RWPE1 (cell line): ENCODE measurements at regions not wholly inside any gene's neighbourhood (a gene's known extent, or its start where the extent isn't known, plus 50 kb on each side); places are given as distances from the start of the nearest gene placed in this dataset.
A peak's percentile ranks its signal among the peaks of the same experiment; 100 is the strongest.

Source experiments
- CTCF ChIA-PET: fragments of 350-600 bp; sonication (Branson Sonifier 250); formaldehyde crosslinking; extraction: SDS; loops from one replicate; lab custom pipeline; 2021; lab: Yijun Ruan, JAX
- POLR2A ChIA-PET: fragments of 400-600 bp; formaldehyde crosslinking; extraction: SDS; loops from one replicate; lab custom pipeline; 2020; ENCODE audit warnings: antibody characterized with exemption; ENCODE audit not compliant: low non-redundant PET; lab: Yijun Ruan, JAX
- DNase-seq: peaks from one replicate; pipeline ENCODE4 v3.0.0; 2012; ENCODE audit warnings: low spot score
- H3K27ac ChIP-seq: fragments of 450-650 bp; 2 replicates; pipeline ENCODE4 v1.5.1; 2017
- TF ChIP-seq, protein P1 (sequence below): fragments of 450-650 bp; conservative IDR thresholded peaks from 2 replicates; pipeline ENCODE4 v1.5.1; 2017; ENCODE audit warnings: low read depth, mild to moderate bottlenecking

GRCh38 chr6:10465629-10466499 is 51.0 kb upstream of the TFAP2A start:
- 0 out of 2 replicates have a peak overlapping the region, but pooled peaks have one; percentile 29 for H3K27ac ChIP-seq
- POLR2A ChIA-PET, result no interaction called here
- CTCF ChIA-PET, result interaction anchor here (0.5 to 1.6 kb wide), 5 partner anchors 32 to 1213 kb away, joined by 3 to 5 read pairs (median 3); no protein-coding TSS in a partner anchor
- TF ChIP-seq, protein P1, sequence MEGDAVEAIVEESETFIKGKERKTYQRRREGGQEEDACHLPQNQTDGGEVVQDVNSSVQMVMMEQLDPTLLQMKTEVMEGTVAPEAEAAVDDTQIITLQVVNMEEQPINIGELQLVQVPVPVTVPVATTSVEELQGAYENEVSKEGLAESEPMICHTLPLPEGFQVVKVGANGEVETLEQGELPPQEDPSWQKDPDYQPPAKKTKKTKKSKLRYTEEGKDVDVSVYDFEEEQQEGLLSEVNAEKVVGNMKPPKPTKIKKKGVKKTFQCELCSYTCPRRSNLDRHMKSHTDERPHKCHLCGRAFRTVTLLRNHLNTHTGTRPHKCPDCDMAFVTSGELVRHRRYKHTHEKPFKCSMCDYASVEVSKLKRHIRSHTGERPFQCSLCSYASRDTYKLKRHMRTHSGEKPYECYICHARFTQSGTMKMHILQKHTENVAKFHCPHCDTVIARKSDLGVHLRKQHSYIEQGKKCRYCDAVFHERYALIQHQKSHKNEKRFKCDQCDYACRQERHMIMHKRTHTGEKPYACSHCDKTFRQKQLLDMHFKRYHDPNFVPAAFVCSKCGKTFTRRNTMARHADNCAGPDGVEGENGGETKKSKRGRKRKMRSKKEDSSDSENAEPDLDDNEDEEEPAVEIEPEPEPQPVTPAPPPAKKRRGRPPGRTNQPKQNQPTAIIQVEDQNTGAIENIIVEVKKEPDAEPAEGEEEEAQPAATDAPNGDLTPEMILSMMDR, result peak; percentile 65
- DNase-seq, result peak; percentile 64
